Kidney epithelial cell (primary cell): ENCODE measurements at regions not wholly inside any gene's neighbourhood (a gene's known extent, or its start where the extent isn't known, plus 50 kb on each side); places are given as distances from the start of the nearest gene placed in this dataset.

Experiments used
- DNase-seq: peaks from one replicate; pipeline ENCODE4 v3.0.0-alpha.2; 2010; ENCODE audit warnings: low read depth
- H3K27me3 ChIP-seq: 2 replicates; pipeline ENCODE4 v1.6.0; 2011; ENCODE audit warnings: low read length; ENCODE audit not compliant: control insufficient read depth, insufficient read depth
- H3K36me3 ChIP-seq: 2 replicates; pipeline ENCODE4 v1.5.1; 2011; ENCODE audit warnings: low read length; ENCODE audit not compliant: control insufficient read depth, insufficient read depth
- H3K4me3 ChIP-seq: 2 replicates; pipeline ENCODE4 v1.5.1; 2011; ENCODE audit warnings: low read depth, mild to moderate bottlenecking, control low read depth, low read length
- CTCF ChIP-seq: IDR thresholded peaks from 2 replicates; pipeline ENCODE4 v1.5.1; 2011; ENCODE audit warnings: mild to moderate bottlenecking, moderate library complexity, low read length, control low read depth, inconsistent platforms; ENCODE audit not compliant: insufficient read depth, poor library complexity, severe bottlenecking

GRCh38 chr1:5147806-5148205 is 493.4 kb downstream of the AJAP1 start:
- Histone ChIP-seq H3K27me3 (no peaks in the 10 kb centered on the region), H3K4me3 (no peak overlapping the region), H3K36me3 (no peaks in the 10 kb centered on the region)
- no peak for DNase-seq
- TF ChIP-seq CTCF, result no peak

GRCh38 chr1:5142389-5142788 is 488.0 kb downstream of the AJAP1 start:
- H3K36me3 ChIP-seq, result no peaks in the 10 kb centered on the region
- no peak overlapping the region for H3K4me3 ChIP-seq
- DNase-seq, result no peak
- TF ChIP-seq CTCF, result no peak
- no peaks in the 10 kb centered on the region for H3K27me3 ChIP-seq

GRCh38 chr1:5141750-5142149 is 487.3 kb downstream of the AJAP1 start:
- TF ChIP-seq CTCF, result no peak
- no peaks in the 10 kb centered on the region for H3K36me3 ChIP-seq
- no peak overlapping the region for H3K4me3 ChIP-seq
- DNase-seq, result no peak
- H3K27me3 ChIP-seq, result no peaks in the 10 kb centered on the region

- no peak for DNase-seq
- no peaks in the 10 kb centered on the region for H3K27me3 ChIP-seq
- H3K36me3 ChIP-seq, result no peaks in the 10 kb centered on the region
- H3K4me3 ChIP-seq, result no peak overlapping the region
- no peak for TF ChIP-seq CTCF
These were observed 486.6 kb downstream of the AJAP1 start for GRCh38 chr1:5140962-5141361.

GRCh38 chr1:5140136-5140535 is 485.7 kb downstream of the AJAP1 start:
- no peak for TF ChIP-seq CTCF
- Histone ChIP-seq H3K27me3 (no peaks in the 10 kb centered on the region), H3K4me3 (no peak overlapping the region), H3K36me3 (no peaks in the 10 kb centered on the region)
- no peak for DNase-seq

GRCh38 chr1:5129746-5130355 is 475.4 kb downstream of the AJAP1 start:
- no peaks in the 10 kb centered on the region for H3K27me3 ChIP-seq
- DNase-seq, result no peak
- H3K4me3 ChIP-seq, result no peak overlapping the region
- H3K36me3 ChIP-seq, result no peaks in the 10 kb centered on the region
- TF ChIP-seq CTCF, result no peak
